Tibial nerve (tissue), 3 donors: ENCODE measurements at regions not wholly inside any gene's neighbourhood (a gene's known extent, or its start where the extent isn't known, plus 50 kb on each side); places are given as distances from the start of the nearest gene placed in this dataset.

Experiments
- CTCF ChIP-seq, 5 experiments: fragments of 200-600 bp in 3 of 5; fragments of 450-650 bp in 2 of 5; sonication (generic) in 3 of 5; IDR thresholded peaks; one replicate each; pipeline ENCODE4 v1.5.1; 2016 to 2019; ENCODE audit warnings: antibody characterized with exemption in 5 of 5, mild to moderate bottlenecking in 3 of 5, moderate library complexity in 2 of 5
- POLR2A ChIP-seq, 2 donors: fragments of 450-650 bp; IDR thresholded peaks; one replicate each; pipeline ENCODE4 v1.6.1; 2017; ENCODE audit warnings: antibody characterized with exemption in 2 of 2, mild to moderate bottlenecking in 2 of 2, moderate library complexity in 2 of 2

DNA sequence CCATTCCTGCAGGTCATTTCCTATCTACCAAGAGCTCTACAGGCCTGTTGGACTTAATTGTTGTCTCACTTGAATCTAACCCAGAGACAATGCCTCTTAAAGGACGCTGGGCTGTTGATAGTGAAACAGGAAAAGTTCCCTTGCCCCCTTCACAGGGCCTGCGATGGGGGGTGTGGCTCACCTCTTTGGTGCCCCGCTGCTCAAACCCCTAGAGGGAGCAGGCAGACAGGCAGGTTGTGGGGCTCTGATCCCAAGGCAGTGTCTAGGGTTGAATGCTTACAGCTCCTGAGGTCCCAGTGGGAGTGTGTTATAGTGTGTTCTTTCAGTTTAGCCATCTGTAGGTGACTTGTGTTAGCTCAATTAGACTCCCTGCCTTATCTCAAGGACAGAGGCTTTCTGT lies 68.0 kb downstream of the OTOR start:
- TF ChIP-seq POLR2A (IDR thresholded peaks at IDR 0.05) (no peak), CTCF (IDR thresholded peaks at IDR 0.05) (no peak)
